Activated T-cell treated with anti-CD3 and anti-CD28 coated beads for 4 hours (primary cell): ENCODE measurements at regions not wholly inside any gene's neighbourhood (a gene's known extent, or its start where the extent isn't known, plus 50 kb on each side); places are given as distances from the start of the nearest gene placed in this dataset.
"Not testable (repeated sequence)": the region's sequence is repeated elsewhere in the genome, so short reads cannot be mapped to it uniquely, and the experiment has no call there.

Source experiments
- DNase-seq: peaks from one replicate; pipeline ENCODE4 v3.0.0-alpha.2; 2020

DNA sequence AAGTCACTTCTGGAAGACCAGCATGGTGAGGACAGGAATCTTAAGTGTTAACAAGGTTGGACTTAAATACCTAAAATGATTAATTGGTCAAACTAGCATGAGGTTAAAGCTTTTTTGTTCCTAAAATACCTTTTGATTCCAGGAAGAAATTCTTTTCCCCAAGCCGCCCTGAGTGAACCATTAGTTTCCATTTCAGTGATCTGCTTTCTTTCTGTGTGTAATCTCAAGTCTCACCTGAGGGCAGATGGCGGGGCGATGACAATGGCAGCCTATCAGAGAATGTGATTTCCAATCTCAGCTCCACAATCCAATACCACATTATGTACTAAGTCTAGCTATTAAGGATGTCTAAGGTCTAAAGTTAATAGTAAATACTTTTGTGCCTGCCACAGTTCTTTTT, 390.9 kb upstream of the SGCG start:
- no peak for DNase-seq

DNA sequence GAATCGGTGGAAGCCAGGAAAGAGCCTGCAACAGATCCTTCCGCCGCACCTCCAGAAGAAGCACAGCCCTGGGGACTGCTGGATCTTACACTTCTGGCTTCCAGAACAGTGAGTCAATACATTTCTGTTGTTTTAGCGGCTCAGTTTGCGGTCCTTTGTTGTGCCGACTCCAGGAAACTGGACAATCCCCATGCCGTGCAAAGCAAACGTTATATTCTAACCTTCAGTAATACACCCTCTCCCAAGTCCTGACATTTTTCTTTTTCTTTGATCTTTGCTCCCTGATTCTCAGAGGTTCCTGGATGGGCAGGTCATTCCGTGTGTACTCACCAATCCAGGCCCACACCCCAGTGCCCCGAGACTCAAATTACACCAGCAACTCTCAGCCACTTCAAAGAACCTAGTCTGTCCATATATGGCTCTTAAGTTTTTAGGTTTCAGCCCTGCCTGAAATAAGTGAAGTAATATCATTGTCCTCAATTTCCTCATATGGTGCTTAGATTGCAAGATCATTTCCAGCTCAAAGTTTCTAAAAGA, 387.1 kb upstream of the SGCG start:
- DNase-seq: no peak

DNA sequence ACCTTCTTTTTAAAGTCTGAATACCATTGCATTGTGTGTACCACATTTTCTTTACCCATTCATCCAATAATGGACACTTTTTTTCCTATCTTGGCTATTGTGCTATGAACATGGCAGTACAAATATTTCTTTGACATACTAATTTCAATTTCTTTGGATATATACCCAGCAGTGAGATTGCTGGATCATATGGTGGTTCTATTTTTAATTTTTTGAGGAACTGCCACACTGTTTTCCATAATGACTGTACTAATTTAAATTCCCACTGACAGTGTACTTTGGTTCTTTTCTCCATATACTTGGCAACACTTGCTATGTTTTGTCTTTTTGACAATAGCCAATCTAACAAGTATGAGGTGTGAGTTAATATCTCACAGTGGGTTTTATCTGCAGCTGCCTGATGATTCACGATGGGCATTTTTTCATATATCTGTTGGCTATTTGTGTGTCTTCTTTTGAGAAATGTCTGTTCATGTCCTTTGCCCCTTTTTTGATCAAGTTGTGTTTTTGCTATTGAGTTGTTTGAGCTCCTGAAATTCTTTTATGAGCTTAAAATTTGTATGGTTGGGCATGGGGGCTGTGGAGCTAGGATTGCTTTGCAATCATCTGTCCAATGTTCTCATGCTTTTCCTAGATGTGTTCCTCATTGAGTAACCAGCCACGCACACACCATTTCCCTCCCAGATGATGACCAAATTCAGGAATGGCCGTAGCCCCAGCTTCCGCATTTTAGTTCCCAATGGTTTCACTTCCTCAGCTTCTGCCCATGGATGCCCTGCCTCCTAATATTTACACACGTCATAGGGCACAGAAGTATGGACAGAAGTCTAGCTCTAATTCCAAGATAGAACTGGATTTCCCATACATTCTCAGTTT, 380.0 kb upstream of the SGCG start:
- no peak for DNase-seq

DNA sequence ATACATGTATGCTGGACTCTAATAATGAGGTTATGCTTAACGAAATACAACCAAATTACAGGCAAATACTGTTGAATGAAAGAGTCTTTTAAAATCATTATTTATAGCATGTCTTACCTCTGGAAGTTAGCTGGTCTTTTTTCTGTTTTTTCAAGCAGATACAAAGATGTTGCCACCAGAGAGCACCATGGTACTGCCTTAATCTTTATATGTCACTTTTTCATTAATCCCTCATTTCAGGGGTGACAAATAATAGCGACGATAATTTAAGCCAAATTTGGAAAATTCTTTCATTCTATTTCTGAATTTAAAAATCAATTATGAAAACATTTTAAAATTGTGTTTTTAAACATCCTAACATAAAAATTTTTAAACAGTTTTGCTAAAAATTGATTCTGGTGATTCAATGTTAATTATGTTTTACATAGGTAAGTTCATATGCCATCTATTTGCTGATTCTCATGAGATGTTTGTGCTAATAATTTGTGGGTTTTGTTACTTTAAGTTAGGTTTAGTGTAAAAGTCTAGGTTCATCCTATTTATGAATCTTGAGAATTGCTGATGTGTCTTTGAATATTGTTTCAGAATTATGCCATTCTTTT, 379.3 kb upstream of the SGCG start:
- DNase-seq: no peak

DNA sequence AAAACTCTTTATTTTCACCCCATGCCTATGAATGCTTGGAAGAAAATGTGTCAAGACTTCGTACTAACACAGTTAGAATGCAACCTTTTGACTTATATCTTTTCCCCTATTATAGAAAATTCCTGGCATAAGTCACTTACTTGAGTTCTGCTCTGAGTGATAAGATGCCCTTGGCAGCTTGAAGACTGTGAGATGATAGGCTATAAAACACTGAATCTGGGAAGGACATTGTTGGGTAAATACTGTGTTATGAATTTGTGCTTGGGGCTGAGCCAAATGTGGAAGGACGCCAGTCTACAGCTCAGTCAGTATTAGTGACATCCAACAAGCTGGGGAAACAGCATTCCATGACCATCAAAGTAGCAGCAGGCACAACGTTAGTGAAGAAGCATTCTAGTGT, 368.0 kb upstream of the SGCG start:
- no peak for DNase-seq

DNA sequence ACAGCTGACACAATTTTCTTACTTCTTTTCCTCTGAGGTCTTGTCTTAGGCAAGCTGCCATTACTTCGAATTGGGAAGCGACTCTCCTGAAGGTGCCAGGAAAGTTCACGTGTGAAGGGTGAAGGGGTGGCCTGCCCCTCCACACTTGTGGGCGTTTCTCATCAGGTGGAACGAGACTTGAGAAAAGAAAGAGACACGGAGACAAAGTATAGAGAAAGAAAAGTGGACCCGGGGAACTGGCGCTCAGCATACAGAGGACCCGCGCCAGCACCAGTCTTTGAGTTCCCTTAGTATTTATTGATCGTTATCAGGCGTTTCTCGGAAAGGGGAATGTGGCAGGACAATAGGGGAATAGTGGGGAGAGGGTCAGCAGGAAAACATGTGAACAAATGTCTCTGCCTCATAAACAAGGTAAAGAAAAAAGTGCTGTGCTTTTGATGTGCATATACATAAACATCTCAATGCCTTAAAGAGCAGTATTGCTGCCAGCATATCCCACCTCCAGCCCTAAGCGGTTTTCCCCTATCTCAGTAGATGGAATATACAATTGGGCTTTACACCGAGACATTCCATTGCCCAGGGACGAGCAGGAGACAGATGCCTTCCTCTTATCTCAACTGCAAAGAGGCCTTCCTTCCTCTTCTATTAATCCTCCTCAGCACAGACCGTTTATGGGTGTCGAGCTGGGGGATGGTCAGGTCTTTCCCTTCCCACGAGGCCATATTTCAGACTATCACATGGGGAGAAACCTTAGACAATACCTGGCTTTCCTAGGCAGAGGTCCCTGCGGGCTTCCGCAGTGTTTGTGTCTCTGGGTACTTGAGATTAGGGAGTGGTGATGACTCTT, 367.0 kb upstream of the SGCG start:
- DNase-seq: not testable (repeated sequence)

DNA sequence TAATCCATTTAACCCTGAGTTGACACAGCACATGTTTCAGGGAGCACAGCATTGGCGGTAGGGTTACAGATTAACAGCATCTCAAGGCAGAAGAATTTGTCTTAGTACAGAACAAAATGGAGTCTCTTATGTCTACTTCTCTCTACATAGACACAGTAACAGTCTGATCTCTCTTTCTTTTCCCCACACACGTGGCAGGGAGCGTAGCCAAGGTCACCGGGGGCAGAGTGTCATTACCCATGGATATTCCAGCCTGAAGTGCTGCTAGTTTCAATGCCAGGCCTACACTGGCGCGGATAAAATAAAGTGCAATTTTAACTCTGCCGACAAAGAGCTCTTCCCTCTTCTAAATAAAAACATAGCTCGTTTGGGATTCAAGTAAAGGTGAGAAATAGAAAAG, 366.3 kb upstream of the SGCG start:
- DNase-seq: not testable (repeated sequence)

DNA sequence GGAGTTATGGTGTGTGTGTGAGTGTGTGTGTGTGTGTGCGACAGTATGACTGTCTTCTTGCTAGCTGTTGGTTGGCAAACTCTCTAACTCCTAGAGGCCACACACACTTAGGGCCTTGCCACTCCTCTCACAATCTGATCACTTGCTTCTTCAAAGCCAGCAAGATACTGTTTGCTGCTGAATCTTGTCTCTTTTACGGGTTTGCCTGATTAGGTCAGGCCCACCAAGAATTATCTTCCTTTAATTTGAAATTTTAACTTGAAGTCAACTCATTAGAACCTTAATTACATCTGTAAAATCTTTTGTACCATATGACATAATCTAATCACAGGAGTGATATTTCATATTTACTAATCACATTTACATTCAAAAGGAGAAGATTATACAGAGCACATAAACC, 359.2 kb upstream of the SGCG start:
- DNase-seq: no peak

DNA sequence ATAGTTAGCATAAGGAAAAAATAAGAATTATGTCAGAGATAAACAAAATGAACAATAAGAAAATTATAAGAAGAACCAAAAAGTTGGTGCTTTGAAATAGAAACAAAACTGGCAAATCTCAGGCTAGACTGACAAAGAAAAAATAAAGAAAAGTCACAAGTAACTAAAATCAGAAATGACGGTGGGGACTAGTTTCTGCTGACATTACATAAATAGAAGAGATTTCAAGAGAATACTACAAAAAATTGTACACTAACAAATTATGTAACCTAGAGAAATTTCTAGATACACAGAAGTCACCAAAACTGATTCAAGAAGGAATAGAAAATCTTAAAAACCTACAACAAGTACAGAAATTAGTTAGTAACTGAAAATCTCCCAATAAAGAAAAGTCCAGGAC, 355.6 kb upstream of the SGCG start:
- DNase-seq: no peak

DNA sequence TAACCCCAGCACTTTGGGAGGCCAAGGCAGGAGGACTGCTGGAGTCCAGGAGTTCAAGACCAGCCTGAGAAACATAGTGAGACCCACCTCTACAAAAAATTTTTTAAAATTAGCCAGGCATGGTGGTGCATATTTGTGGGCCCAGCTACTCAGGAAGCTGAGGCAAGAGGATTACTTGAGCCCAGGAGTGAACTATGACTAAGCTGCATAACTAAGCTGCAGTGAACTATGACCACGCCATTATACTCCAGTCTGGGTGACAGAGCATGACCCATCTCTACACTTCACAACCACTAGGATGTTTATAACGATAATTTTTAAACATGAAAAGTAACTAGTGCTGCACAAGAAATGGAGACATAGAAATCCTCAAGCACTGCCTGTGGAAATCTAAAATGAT, 352.7 kb upstream of the SGCG start:
- no peak for DNase-seq

DNA sequence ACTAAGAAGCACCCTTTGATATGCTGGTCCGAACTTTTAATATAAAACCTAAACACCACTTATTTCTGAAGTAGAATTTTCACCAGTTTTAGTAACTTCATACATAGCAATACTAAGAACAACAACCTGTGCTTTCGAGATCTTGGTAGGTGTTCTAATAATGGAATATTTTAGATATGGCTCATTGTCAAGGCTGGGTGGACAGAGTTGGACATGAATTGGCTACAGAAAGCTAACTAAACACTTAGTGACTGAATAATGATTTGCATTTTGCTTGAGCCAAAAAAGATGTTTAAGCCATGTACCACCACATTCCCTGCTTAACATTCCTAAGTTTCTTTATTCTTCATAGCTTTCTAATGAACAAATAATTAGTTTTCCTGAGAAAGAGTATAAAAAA, 344.3 kb upstream of the SGCG start:
- no peak for DNase-seq

DNA sequence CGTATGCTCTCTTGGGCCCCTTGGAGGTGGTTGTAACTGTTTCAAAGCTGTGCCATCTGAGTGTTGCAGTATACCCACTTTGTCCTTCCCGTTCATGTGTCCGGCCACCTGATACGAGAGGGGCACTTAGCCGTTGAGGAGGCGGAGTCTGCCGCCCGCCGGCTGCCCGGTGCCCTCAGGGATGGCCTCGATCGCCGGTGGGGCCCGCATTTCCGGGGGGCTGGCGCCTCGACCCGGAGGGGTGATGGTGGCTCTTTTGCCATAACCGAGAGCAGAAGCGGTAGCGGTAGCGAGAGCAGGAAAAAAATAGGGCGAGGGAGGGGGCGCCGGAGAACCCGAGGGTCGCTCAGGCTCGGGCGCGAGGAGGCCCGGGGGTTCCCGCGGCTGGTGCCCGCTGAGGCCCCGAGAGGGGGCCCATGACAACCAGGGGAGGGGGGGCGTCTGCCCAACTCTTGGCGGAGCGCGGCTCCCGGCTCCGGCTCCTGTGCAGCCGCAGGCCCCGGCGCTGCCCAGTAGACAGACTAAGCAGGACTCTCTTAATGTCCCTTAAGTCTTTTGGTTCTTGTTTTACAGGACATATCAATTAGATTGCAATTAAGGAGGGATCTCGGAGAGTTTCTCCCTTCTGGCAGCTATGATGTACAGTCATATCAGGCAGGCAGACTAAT, 342.7 kb upstream of the SGCG start:
- no peak for DNase-seq

DNA sequence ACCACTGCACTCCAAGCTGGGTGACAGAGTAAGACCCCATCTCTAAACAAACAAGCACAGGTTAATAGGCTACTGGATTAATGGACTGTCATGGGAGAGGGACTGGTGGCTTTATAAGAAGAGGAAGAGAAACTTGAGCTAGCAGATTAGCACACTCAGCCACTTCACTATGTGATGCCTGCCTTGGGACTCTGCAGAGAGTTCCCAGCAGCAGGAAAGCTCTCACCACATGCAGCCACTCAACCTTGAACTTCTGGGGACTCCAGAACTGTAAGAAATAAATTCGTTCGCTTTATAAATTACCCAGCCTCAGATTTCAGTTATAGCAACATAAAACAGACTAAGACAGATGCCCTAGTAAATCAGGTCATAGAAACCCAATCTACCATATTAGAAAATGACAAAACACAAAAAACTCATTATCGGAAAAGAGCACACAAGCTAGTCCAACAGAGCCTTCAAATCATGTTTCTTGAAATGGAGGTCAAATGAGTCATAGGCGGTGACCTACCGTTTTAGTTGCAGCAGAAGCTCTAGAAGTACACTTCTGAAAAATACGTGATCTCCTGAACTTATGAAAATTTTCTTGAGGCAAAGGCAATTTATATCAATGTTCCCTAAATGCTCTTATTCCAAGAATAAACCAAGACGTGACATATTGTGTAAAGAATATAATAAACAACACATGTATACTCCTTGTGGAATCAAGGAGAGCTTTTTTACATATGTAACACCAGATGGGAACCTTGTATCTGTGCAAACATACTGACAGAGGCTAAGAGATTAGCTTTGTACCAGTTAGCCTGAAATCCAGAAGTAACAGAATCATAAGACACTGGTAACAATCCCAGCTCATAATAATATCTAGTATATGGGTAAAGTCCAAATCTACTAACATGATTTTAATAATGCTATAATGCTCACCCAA, 340.9 kb upstream of the SGCG start:
- no peak for DNase-seq

DNA sequence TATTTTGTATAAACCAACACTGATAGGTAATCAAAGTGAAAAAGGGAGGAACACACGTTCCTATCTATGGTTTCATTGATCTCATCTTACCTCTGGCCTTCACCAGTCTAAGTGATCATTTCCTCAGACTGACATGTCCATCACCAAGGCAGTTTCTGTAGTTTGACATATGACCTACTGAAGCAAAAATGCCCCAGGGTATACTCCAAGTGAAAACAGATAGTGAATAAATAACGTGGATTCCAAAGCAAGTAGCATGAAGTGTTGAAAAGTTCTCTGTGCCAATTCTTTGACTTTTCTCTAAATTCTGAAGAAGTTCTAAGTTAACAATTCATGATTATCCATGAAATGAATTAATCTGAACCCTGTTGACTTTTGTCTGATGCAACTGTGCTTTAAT, 334.2 kb upstream of the SGCG start:
- no peak for DNase-seq

DNA sequence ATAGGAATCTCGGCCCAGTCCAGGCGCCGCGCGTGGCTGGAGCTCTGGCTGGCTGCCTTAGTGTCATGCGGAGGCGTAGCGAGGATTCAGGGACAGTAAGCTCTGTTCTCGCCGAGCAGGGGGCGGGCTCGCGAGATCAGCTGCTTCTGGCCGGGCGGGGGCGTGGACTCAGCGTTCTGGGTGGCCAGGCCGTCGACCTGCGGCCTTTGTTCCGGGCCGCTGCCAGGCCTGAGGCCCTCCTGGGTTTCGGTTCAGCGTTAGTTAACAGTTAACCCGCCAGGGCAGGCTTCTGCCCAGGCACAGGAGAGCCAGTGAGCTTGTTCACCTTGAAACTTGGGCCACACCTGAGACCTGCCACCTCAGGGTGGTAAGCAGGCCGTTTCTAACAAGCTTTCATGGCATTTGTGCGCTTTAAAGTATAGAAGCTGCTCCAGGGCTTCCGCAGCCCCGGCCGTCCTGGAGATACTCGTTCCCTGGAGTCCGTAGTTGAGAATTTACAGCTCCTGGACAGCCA, 332.2 kb upstream of the SGCG start:
- no peak for DNase-seq

DNA sequence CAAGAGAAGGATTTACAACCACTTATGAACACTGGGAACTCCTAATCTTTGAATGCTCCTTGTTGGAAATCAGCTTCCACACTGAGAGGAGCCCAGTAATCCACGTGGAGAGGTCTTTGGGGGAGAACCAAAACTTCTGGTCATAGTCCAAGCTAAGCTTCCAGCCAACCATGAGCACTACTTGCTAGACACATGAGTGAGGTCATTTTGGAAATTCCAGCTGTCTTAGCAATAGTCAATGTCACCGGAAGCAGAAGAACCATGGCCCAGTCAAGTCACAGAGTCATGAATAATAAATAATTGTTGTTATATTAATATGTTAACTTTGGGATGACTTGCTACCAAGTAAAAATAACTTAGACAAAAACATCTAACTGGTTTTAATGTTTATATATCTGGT, 324.9 kb upstream of the SGCG start:
- DNase-seq: no peak

DNA sequence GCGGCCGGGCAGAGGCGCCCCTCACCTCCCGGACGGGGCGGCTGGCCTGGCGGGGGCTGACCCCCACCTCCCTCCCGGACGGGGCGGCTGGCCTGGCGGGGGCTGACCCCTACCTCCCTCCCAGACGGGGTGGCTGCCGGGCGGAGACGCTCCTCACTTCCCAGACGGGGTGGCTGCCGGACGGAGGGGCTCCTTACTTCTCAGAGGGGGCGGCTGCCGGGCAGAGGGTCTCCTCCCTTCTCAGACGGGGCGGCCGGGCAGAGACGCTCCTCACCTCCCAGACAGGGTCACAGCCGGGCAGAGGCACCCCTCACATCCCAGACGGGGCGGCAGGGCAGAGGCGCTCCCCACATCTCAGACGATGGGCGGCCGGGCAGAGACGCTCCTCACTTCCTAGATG, 321.8 kb upstream of the SGCG start:
- not testable (repeated sequence) for DNase-seq

DNA sequence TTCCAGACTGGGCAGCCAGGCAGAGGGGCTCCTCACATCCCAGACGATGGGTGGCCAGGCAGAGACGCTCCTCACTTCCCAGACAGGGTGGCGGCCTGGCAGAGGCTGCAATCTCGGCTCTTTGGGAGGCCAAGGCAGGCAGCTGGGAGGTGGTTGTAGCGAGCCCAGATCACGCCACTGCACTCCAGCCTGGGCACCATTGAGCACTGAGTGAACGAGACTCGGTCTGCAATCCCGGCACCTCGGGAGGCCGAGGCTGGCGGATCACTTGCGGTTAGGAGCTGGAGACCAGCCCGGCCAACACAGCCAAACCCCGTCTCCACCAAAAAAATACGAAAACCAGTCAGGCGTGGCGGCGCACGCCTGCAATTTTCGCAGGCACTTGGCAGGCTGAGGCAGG, 321.4 kb upstream of the SGCG start:
- not testable (repeated sequence) for DNase-seq

DNA sequence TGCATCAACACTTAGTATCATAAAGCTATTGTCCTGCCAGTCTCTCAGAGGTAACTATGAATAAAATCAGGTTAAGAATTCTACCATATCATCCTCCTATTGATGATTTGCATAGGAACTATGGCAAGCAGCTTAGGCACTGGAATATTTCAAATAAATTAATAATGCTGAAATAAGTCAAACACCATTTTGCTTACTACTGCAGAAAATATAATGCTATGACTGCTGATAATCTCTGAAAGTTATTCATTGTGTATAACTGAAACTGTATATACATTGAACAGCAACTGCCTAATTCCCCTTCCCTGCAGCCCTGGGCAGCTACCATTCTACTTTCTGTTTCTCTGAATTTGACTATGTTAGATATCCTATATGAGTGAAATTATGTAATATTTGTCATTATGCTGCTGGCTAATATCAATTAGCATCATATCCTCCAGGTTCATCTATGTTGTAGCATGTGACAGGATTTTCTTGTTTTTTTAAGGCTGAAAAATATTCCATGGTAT, 318.8 kb upstream of the SGCG start:
- no peak for DNase-seq

DNA sequence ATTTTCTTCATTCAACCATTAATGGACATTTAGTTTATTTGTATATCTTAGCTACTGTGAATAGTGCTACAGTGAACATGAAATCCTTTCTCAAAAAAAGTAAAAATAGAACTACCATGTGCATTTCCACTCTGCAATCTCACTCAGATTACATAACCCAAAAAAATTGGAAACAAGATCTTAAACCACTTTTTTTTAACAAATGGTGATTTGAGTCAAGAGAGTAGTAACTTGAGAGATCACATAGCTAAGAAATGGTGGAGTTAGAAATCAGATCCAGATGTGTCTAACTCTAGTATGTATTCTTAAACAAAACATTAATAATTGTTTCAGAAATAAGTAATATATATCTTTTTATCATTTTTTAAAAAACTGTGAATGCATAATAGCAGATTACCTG, 318.3 kb upstream of the SGCG start:
- no peak for DNase-seq

DNA sequence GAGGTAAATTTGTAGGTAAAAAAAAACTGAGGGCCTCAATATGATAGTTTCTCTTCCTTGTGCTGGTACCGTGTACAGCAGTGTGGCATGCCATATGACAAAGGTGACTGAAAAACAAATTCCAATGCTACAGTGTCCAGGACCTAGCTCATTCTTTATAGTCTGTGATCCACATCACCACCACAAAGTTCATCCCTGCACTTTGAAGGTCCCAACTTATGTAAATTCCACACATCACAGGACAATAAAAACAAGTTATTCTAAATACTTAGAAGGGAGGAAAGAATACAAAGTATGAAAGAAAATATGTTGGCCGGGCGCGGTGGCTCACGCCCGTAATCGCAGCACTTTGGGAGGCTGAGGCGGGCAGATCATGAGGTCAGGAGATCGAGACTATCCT, 314.6 kb upstream of the SGCG start:
- no peak for DNase-seq
